HG03354 (cell line): ENCODE measurements at regions not wholly inside any gene's neighbourhood (a gene's known extent, or its start where the extent isn't known, plus 50 kb on each side); places are given as distances from the start of the nearest gene placed in this dataset.

ENCODE experiments used
- ATAC-seq: cut with Tn5 transposase; IDR thresholded peaks from one replicate; pipeline ENCODE4 v1.9.1; 2021; ENCODE audit warnings: mild to moderate bottlenecking; ENCODE audit not compliant: unreplicated experiment, poor library complexity, severe bottlenecking

DNA sequence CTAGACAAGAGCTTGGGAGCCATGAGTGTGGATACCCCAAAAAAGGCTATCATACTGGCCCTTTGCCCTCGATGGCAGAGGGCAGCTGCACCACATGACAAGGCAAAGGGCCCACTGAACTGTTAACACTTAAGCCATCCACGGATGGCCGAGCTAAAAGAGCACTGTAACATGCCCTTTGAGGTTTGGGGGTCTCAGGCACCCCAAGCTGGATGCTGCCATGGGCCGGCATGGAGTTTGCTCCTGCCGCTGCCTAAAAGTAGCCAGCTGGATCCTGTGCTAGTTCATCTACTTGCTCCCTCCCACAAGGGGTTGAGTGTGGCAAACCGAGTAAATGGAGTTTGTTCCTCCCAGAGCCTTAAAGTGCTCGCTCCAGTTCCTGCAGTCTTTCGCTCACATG, 383.2 kb upstream of the LRRC4C start:
- ATAC-seq: no peak

DNA sequence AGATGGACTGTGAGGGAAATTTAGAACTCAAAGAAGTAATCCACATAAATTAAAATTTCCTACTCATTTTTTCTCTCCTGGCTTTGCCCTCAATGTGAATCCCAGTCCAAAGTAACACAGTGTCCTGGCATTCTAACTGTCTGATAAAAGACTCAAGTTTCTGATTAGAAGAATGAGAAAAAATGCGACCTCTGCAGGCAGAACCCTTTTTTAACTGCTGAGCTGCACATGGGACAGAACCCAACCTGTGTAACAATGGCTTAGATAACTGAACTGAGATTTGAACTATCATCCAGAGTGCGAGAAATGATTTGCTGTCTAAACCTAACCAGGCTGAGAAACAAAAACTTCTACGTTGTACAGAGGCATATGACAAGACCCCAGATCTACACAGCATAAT, 385.6 kb upstream of the LRRC4C start:
- ATAC-seq: no peak

DNA sequence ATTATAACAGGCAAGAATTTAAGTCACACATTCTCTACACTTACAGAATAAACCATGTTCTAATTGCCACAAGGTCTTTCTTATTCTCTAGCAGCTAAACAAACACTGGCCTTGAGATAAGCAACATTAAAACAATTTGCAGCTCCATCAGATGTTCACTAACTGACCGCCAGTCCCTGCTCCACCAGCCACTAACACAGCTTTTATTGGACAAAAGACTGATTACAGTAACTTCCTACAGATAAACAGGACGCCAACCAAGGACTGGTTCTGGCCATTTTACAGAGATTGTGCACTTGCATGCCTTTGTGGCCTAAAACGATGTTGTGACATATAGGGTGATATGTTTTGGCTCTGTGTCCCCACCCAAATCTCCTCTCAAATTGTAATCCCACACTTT, 388.9 kb upstream of the LRRC4C start:
- no peak for ATAC-seq

DNA sequence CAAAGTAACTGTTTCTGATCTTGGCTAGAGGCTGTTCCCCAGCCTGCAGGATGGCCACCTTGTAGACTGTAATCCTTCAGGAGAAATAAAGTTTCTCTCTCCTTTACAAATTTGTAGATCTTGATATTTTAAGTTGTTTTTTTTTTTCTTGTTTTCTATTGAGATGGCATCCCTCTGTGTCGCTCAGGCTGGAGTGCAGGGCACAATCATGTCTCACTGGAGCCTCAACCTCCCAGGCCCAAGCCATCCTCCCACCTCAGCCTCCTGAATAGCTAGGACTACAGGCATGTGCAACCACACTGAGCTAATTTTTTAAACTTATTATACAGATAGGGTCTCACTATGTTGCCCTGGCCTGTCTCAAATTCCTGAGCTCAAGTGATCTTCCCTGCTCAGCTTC, 389.8 kb upstream of the LRRC4C start:
- no peak for ATAC-seq

DNA sequence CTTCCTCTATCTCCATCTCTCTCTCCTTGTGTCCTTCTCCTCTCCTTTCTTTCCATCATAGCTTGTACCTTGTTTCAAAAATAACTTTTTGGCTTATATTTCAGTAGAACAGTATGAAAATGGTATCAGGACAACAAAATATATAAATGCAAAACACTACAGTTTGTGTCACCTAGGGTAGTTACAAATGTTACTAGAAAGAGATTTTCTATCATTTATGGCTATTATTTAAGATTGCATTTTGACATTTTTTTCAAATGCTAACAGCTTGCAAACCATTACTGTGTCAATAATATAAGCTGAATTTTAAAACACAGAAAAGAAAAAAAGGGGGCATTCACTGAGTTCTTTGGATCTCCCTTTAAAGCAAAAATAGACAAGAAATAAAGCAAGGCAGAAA, 392.3 kb upstream of the LRRC4C start:
- no peak for ATAC-seq

DNA sequence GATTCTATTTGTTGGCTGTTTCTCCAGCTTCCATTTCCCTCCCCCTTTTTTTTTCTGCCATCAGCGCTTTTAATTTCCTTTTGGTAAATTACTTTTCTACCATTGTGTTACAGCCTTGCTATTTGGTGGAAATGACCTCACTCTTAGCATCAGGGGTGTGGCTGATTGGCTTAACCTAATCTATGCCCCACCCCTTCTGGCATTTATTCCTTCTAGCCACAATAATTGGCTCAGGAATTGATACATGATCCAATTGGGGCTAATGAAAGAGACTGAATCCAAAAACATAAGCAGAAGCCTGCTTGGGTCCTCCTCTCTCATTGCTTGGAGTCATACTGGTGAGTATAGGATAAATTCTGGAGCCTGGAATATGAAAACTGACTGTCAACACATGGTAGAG, 402.4 kb upstream of the LRRC4C start:
- ATAC-seq: no peak

DNA sequence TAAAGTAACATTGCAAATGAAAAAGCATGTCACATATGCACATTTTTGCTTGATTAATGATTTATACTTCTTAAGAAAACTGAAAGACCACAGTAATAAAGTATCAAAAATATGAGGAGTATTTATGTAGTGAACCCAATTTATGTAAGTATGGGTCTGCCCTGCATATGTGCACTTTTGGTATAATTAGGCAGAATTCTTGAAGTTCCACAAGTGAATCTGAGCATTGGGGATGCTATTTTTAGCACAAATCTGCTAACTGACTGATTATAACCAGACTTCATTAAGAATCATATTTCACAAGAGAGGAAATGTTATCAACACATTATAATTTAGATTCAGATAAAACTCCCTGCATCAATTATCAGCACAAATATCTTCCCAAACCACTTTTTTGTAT, 407.1 kb upstream of the LRRC4C start:
- no peak for ATAC-seq

DNA sequence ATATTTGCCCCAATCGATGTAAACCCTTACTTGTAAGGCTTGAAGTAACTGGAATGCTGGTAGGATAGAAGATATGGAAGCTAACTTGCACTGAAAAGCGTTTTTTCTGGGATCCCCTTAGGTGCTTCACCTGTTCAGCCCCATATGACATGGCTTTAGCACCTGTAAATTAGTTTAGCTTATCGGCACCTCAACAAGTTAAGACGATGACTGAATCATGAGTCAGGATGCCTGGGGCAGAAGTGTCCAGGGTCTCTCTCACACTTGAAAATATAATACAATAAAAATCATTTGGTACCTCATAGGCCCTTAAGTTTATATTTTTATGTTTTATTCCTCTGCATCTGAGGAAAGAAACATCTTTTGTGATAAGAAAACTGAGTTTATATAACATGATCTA, 409.2 kb upstream of the LRRC4C start:
- ATAC-seq: no peak

DNA sequence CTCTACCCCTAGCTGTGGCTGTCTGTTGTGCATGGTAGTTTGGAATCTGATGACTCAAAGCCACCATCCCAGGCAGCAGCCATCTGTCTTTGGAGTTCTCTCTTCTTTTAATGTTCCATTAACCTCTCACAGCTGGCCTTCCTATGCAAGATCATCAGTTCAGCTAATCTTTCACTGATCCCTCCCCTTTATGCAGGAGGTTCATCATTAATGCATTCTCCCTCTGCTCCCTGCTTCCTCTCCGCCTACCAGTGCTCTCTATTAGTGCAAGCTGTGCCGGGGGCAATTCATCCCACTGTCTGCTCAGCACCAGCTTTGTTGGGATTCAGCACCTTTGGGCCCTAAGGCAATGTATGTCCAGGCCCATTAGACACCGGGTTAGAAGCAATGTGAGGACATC, 413.0 kb upstream of the LRRC4C start:
- no peak for ATAC-seq

DNA sequence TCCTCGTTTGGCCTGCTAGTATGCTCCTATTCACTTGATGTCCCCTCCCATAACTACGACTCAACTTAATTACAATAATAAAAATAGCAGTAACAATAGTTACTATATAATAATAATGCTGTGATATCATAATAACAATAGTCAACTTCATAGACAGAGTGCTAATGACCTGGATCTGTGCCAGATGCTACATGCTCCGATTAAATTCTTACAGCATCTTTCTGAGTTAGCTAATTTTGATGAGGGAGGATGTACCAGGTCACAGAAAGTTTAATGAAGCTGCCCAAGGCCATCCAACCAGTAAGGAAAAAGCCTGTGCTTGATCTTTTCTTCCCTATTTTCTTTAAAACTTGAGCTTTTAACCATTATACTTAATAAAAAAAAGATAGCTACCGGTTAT, 413.4 kb upstream of the LRRC4C start:
- no peak for ATAC-seq

DNA sequence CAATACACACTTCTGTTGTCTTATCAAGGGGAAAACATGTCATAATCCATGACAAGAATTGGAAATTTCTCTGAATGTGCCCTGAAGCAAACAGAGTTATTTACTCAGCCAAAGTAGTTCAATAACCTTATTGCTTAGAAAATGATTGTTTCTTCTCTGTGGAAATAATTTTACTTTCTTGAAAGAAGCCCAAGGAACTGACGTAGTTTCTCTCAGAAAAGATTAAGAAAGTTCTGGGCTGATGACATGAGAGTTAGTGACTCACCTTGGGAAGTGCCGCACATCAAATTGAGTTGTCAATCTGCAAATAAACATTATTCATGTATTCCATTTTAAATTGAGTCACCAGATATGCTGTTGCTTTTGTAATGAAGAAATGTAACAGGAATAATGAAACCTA, 418.6 kb upstream of the LRRC4C start:
- no peak for ATAC-seq

DNA sequence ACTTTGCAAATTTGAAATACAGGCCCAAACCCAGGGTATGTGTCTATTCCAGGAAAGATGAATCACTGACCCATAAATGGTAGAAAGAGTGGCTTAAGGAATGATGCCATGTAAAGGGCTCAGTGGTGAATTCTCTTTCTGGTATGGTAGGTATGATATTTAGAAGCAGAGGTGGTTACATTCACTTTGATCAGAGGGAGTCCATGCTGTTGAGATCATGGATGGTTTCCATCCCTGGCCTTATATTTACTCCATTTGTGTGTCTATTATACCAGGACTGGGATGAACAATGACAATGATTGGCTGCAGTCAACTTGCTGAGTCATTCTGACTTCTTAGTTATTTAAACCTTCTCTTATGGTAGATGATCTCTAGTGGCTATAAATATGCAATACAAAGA, 419.8 kb upstream of the LRRC4C start:
- no peak for ATAC-seq

DNA sequence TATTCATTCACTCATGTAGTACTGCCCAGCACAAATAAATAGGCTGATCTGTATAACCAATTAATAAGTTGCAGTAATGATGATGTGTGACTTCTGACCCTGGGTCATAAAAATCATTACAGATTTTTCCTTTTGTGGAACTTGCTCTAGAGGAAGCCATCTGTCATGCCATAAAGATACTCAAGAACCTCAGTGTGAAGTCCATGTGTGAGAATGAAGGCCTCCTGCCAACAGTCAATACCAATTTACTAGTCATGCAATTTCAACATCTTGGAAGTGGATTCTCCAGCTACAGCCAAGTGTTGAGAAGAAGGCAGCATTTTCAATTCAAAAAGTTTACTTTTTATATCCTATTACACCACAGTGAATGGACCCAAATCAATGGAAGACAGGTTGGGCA, 435.6 kb upstream of the LRRC4C start:
- no peak for ATAC-seq

DNA sequence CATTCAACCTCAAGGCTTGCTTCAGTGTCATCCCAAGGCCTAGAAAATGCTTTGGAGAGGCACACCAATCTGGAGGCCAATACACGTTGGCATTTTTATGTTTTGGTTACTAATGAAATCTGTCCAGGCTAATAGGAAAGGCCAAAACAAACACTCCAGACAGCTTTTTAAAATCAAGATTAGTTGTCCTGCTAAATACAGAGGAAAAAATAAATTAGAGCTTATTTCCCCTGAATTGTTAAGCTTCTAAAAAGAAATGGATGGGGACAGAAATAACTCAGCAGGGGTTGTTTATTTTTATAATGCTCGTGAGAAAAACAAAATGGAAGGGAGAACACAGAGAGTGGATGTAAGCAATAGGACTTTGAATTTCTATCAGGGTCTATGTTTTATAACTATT, 438.5 kb upstream of the LRRC4C start:
- ATAC-seq: no peak

DNA sequence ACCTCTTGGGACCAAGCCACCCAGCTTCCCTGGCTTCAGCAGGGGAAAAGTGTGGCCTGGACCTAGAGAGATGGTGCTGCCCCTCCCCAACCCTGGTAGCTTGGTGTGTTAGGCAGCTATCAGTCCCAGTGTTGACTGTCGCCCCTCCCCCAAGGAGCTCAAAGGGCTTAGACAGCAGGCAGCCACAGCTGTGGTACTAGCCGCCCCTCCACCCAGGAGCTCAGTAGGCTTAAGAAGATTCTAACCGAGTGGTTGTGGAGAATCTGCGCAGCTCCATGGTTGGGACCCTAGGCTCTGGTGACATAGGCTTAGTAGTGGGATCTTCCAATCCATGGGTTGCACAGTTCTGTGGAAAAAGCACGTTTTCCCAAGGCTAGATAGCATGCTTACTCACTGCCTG, 458.4 kb upstream of the LRRC4C start:
- no peak for ATAC-seq

DNA sequence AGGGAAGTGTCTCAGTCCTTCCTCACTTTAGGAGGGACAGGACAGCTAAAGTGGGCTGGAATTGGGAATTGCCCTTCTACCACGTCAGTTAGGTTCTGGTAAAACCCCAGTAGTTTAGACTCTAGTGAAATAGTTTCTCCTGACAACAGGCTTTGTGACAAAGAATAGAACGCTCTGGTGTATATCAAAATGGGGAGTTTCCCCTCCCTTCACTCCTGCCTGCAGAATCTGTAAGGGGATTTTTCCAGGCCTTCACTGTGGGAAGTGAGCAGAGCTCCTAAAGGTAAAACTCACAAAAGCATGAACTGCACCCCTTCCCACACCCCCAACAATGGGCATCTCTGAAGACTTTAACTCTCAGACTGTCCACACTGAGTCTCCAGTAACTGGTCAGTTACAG, 460.9 kb upstream of the LRRC4C start:
- ATAC-seq: no peak

DNA sequence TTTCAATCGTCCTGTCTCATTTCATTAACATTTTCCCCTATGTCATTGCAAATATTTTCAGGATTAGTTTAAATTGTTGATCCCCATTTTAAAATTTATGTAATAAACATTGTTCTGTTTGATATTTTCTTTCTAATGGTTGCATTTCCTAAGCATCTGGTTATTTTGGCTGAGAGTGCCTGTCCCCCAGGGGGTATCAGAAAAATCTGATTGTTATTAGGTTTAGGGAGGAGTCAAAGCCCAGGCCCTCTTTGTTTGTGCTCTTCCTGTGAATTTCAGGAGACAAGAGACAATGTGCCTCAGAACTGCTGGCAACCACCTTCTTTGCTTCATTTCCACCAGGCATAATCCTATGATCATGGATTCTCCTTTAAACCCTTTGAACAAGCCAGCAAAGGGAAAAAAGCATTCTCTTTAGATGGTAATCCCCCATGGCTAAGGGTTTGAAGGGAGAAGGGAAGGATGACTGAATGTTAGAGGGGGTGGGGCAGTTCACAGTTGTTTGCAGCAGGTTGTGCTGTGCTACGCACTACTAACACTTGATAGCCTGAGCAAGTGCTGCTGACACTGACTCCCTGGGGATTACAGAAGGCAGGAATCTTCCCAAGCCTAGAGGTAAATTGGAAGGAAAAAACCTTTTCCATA, 462.4 kb upstream of the LRRC4C start:
- no peak for ATAC-seq

DNA sequence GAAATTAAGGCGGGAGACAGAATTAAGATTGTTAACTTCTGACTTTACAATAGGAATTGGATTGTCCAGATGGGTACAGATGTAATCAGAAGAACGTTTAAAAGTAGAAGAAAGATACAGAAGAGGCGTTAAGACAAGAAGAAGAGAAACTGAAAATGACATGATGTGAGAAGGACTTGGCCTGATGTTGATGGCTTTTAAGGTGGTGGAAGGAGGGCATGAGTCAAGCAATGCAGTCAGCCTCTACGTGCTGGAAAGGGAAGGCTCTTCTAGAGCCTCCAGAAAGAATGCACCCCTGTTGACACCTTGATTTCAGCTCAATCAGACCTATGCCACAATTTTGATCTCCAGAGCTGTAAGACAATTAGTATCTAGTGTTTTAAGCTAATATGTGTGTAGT, 466.9 kb upstream of the LRRC4C start:
- no peak for ATAC-seq

DNA sequence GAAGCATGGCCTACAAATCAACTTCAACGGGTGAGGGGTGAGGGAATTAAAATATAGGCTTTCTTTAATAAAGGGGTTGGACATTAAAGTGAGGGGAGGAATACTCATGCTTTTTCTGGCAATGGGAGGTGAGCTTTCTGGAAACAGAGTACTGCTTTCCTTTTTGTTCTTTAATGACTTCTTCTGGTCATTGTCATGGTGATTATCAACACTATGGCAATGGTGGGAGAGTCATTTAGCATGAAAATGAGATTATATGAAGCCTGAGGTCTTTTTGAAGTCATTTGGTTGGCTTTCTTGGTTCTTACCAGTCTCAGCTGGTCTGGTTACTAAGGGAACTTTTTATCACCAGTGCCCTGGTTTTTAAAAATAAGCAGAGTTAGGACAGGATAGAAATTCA, 475.8 kb upstream of the LRRC4C start:
- ATAC-seq: no peak

DNA sequence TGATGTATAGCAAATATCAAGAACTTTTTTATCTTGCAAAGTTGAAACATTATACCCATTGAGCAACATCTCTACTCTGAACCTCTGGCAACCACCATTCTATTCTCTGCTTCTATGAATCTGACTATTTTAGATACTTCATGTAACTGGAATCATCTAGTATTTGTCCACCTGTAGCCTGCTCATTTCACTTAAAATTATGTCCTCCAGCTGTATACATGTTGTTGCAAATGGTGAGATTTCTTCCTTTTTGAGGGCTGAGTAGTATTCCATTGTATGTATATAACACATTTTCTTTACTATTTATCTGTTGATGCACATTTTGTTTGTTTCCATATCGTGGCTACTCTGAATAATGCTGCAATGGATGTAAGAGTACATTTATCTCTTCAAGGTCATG, 476.3 kb upstream of the LRRC4C start:
- no peak for ATAC-seq

DNA sequence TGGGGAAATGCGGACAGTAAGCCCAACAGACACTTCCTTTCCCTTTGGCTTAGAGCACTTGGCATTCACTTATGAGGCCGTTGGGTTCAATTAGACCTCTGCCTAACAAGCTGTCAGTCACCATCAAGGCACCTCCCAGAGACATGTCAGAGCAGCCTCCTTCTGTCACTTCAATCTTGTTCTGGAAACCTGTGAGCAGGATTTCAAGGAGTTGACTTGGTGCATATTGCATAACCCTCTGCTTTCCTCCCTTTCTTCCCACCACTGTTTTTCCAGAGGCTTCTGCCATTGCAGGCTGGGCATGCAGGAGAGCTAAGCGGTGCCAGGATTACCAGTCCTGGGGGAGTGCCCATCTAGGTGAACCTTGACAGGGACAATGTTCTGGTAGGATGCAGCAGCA, 484.2 kb upstream of the LRRC4C start:
- no peak for ATAC-seq

DNA sequence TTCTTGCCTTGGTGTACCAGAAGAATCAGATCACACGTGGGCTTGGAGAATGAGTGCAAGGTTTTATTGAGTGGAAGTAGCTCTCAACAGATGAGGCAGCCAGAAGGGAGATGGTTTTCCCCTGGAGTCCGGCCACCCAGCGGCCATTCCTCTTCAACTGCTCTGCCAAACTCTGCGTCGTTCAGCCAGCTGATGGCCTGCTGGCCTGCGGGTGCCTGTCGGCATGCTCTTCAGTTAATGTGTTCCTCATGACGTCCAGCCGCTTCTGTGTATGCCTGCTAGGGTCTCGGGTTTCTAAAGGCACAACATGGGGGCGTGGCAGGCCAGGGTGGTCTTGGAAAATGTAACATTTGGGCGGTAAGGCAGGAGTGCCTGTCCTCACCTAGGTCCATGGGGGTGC, 487.9 kb upstream of the LRRC4C start:
- no peak for ATAC-seq
